GM12874 (cell line): ENCODE measurements at regions not wholly inside any gene's neighbourhood (a gene's known extent, or its start where the extent isn't known, plus 50 kb on each side); places are given as distances from the start of the nearest gene placed in this dataset.

Source experiments
- CTCF ChIP-seq: IDR thresholded peaks from 2 replicates; pipeline ENCODE4 v1.5.1; 2011; ENCODE audit warnings: low read depth, mild to moderate bottlenecking, control low read depth, low read length, moderate library complexity; ENCODE audit not compliant: insufficient read depth

GRCh38 chr5:57362951-57363350 lies 119.7 kb downstream of the ACTBL2 start:
- no peak for TF ChIP-seq CTCF

GRCh38 chr5:57360871-57361270 lies 121.7 kb downstream of the ACTBL2 start:
- TF ChIP-seq CTCF, result no peak

- TF ChIP-seq CTCF, result no peak
Observed at GRCh38 chr5:57358796-57359592, 123.6 kb downstream of the ACTBL2 start.

GRCh38 chr5:57349214-57349613 lies 133.4 kb downstream of the ACTBL2 start:
- TF ChIP-seq CTCF, result no peak

GRCh38 chr5:57348376-57349140 lies 134.1 kb downstream of the ACTBL2 start:
- TF ChIP-seq CTCF, result no peak

GRCh38 chr5:57346328-57346727 lies 136.3 kb downstream of the ACTBL2 start:
- no peak for TF ChIP-seq CTCF

GRCh38 chr5:57341380-57341979 lies 141.1 kb downstream of the ACTBL2 start:
- no peak for TF ChIP-seq CTCF
